ENCODE measurements at regions not wholly inside any gene's neighbourhood (a gene's known extent, or its start where the extent isn't known, plus 50 kb on each side); places are given as distances from the start of the nearest gene placed in this dataset.

- no peaks in the 10 kb centered on the region for H3F3A ChIP-seq (replicated peaks; ENCODE audit: low read depth)
- H3K27me3 ChIP-seq (ENCODE audit: insufficient read depth), result no peaks in the 10 kb centered on the region
- no peak for DNase-seq (ENCODE audit: low spot score)
- no peak overlapping the region for H3K27ac Mint-ChIP-seq
- no peaks in the 10 kb centered on the region for H3K9me2 ChIP-seq (ENCODE audit: insufficient read depth)
- H3K79me2 ChIP-seq (replicated peaks; ENCODE audit: insufficient read depth), result no peaks in the 10 kb centered on the region
- ATAC-seq, result no peak
- H3K27me3 Mint-ChIP-seq (ENCODE audit: insufficient read depth, low read depth, poor library complexity), result no peaks in the 10 kb centered on the region
- H4K20me1 ChIP-seq (replicated peaks; ENCODE audit: insufficient read depth), result no peaks in the 10 kb centered on the region
- no peak overlapping the region for H3K4me2 ChIP-seq
- H3K4me3 ChIP-seq, result no peak overlapping the region
- H3K36me3 Mint-ChIP-seq (ENCODE audit: low read depth), result no peaks in the 10 kb centered on the region
- no peaks in the 10 kb centered on the region for H3K4me1 ChIP-seq (ENCODE audit: insufficient read depth)
- TF ChIP-seq EZH2 (IDR thresholded peaks at IDR 0.05; ENCODE audit: low read depth, unreplicated experiment) (no peak), ZNF114 (CRISPR knock-in tag; IDR thresholded peaks at IDR 0.05) (no peak), JUNB (IDR thresholded peaks at IDR 0.05; ENCODE audit: unreplicated experiment) (no peak), NANOG (IDR thresholded peaks at IDR 0.05; ENCODE audit: borderline replicate concordance) (no peak), ETS1 (IDR thresholded peaks at IDR 0.05) (no peak), ZNF331 (CRISPR knock-in tag; IDR thresholded peaks at IDR 0.05; ENCODE audit: low read depth) (no peak), CREB1 (CRISPR knock-in tag; IDR thresholded peaks at IDR 0.05; ENCODE audit: low read depth) (no peak), EZH2phosphoT487 (IDR thresholded peaks at IDR 0.05; ENCODE audit: unreplicated experiment) (no peak)
- TF ChIP-seq, protein P1, sequence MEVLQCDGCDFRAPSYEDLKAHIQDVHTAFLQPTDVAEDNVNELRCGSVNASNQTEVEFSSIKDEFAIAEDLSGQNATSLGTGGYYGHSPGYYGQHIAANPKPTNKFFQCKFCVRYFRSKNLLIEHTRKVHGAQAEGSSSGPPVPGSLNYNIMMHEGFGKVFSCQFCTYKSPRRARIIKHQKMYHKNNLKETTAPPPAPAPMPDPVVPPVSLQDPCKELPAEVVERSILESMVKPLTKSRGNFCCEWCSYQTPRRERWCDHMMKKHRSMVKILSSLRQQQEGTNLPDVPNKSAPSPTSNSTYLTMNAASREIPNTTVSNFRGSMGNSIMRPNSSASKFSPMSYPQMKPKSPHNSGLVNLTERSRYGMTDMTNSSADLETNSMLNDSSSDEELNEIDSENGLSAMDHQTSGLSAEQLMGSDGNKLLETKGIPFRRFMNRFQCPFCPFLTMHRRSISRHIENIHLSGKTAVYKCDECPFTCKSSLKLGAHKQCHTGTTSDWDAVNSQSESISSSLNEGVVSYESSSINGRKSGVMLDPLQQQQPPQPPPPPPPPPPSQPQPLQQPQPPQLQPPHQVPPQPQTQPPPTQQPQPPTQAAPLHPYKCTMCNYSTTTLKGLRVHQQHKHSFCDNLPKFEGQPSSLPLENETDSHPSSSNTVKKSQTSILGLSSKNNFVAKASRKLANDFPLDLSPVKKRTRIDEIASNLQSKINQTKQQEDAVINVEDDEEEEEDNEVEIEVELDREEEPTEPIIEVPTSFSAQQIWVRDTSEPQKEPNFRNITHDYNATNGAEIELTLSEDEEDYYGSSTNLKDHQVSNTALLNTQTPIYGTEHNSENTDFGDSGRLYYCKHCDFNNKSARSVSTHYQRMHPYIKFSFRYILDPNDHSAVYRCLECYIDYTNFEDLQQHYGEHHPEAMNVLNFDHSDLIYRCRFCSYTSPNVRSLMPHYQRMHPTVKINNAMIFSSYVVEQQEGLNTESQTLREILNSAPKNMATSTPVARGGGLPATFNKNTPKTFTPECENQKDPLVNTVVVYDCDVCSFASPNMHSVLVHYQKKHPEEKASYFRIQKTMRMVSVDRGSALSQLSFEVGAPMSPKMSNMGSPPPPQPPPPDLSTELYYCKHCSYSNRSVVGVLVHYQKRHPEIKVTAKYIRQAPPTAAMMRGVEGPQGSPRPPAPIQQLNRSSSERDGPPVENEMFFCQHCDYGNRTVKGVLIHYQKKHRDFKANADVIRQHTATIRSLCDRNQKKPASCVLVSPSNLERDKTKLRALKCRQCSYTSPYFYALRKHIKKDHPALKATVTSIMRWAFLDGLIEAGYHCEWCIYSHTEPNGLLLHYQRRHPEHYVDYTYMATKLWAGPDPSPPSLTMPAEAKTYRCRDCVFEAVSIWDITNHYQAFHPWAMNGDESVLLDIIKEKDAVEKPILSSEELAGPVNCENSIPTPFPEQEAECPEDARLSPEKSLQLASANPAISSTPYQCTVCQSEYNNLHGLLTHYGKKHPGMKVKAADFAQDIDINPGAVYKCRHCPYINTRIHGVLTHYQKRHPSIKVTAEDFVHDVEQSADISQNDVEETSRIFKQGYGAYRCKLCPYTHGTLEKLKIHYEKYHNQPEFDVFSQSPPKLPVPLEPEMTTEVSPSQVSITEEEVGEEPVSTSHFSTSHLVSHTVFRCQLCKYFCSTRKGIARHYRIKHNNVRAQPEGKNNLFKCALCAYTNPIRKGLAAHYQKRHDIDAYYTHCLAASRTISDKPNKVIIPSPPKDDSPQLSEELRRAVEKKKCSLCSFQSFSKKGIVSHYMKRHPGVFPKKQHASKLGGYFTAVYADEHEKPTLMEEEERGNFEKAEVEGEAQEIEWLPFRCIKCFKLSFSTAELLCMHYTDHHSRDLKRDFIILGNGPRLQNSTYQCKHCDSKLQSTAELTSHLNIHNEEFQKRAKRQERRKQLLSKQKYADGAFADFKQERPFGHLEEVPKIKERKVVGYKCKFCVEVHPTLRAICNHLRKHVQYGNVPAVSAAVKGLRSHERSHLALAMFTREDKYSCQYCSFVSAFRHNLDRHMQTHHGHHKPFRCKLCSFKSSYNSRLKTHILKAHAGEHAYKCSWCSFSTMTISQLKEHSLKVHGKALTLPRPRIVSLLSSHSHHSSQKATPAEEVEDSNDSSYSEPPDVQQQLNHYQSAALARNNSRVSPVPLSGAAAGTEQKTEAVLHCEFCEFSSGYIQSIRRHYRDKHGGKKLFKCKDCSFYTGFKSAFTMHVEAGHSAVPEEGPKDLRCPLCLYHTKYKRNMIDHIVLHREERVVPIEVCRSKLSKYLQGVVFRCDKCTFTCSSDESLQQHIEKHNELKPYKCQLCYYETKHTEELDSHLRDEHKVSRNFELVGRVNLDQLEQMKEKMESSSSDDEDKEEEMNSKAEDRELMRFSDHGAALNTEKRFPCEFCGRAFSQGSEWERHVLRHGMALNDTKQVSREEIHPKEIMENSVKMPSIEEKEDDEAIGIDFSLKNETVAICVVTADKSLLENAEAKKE (CRISPR knock-in tag; IDR thresholded peaks at IDR 0.05), result no peak
- H3K36me3 ChIP-seq (ENCODE audit: insufficient read depth), result no peaks in the 10 kb centered on the region
- no peak overlapping the region for H3K4me3 Mint-ChIP-seq
- no peaks in the 10 kb centered on the region for H3K9me3 Mint-ChIP-seq
- no peak overlapping the region for H2AFZ ChIP-seq
- H3K27ac ChIP-seq (ENCODE audit: low read depth), result no peak overlapping the region
- no peaks in the 10 kb centered on the region for H3K4me1 Mint-ChIP-seq
Observed at GRCh38 chr14:83356080-83356479, 1822.4 kb upstream of the SEL1L start.

All from GM23338 (cell line).